DMS114 treated with DMSO at 0.1 percent for 48 hours (cell line): ENCODE measurements at regions not wholly inside any gene's neighbourhood (a gene's known extent, or its start where the extent isn't known, plus 50 kb on each side); places are given as distances from the start of the nearest gene placed in this dataset.

ENCODE experiments used
- DNase-seq: peaks from one replicate; lab custom pipeline; 2025; ENCODE audit not compliant: unreplicated experiment; lab: John Stamatoyannopoulos, UW

DNA sequence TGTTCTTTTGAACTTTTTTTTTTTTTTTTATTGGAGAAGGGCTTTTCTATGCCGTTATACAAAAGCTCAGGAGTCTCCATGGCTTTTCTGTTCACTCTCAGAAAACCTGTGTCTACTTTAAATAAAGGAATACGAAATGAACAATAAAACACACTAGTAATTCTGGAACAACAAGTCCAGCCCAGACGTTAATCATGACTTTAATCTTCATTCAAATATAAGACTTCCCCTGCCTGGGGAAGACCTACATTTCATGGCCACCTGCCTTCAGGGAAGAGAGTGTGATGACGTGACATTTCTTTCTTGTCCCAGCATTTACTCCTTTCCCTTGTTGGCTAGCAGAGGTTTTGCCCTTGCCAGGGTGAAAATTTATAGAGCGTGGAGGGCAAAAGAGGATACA is 564.5 kb downstream of the PDCD6IP start:
- DNase-seq = no peak

DNA sequence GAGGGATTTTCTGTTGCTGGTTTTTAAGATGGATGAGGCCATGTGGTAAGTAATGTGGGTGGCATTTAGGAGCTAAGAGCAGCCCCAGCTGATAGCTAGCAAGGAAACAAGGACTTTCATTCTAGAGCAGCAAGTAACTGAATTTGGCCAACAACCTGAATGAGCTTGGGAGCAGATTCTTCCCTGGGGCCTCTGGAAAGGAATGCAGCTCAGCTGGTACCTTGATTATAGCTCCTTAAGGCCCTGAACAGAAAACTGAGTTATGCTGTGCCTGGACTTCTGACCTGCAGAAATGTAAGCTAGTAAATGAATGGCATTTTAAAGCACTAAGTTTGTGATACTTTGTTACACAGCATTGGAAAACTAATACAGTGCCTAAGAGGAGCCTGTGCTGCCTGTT is 565.5 kb downstream of the PDCD6IP start:
- no peak for DNase-seq

GRCh38 chr3:34364335-34364734 is 565.9 kb downstream of the PDCD6IP start:
- DNase-seq = no peak

- DNase-seq = no peak
Measured at GRCh38 chr3:34365231-34365630, 566.8 kb downstream of the PDCD6IP start.

- DNase-seq = no peak
Measured at GRCh38 chr3:34365771-34366170, 567.3 kb downstream of the PDCD6IP start.

DNA sequence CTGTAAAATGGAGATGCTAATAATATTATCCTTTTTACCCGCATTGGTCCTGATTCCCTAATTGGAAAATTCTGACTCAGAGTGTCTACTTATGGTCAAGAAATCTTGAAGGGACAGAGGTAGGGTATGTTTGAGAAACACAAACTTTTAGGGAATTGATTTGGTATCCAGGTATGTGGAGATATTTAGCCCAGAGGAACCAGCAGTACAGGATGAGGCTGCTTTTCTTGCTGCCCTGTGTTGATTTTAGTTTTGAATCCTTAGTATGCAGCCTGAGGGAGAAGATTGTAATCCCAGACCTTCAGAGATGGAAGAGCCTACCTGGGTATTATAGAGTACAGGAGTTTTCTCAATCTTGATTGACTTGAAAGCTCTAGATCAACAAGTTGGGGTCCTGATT is 569.1 kb downstream of the PDCD6IP start:
- DNase-seq = no peak

GRCh38 chr3:34374521-34374920 is 576.1 kb downstream of the PDCD6IP start:
- DNase-seq = no peak

- no peak for DNase-seq
Measured at GRCh38 chr3:34376691-34377090, 578.3 kb downstream of the PDCD6IP start.

DNA sequence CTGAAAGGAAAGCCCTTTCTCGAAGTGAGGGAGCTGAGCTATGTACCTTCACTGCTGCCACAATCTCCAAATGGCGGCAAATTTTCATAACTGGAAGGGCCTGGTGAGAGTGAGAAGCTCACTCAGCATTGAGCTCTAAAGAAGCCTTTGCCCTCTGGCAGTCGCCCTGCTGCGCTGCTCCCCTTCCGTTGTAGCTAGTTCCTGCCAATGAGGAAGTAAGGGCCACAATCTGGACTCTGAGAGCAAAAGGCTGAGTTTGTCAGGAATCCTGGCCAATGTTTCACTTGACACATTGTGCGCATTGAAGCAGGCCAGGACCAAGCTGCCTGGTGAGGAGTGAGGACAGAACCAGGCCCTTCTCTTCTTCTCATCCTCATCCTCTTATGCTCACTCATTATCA is 579.5 kb downstream of the PDCD6IP start:
- no peak for DNase-seq

- DNase-seq = no peak
Measured at GRCh38 chr3:34381243-34381642, 582.8 kb downstream of the PDCD6IP start.

- no peak for DNase-seq
Measured at GRCh38 chr3:34382859-34383258, 584.4 kb downstream of the PDCD6IP start.

GRCh38 chr3:34386309-34386708 is 587.9 kb downstream of the PDCD6IP start:
- no peak for DNase-seq

GRCh38 chr3:34387826-34388564 is 589.6 kb downstream of the PDCD6IP start:
- no peak for DNase-seq

- no peak for DNase-seq
Measured at GRCh38 chr3:34388830-34389229, 590.4 kb downstream of the PDCD6IP start.

GRCh38 chr3:34394978-34395748 is 596.7 kb downstream of the PDCD6IP start:
- DNase-seq = no peak

DNA sequence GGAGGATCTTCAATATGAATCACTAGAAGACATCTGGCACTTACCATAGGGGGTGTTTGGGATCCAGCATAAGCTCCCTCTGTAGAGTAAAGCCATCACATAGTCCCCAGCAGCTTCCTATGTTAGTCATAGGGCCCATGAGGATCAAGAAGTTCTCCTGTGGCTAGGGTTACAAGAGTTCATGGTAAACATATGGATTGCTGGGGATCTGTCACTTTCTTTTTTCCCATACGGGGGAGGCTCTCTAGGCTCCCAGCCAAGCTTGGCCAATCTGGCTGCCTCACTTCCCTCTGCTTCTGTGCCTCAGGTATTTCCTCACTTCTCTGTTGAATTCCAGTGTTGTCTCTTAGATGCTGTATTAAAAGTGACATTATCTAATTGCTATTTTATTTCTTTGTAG is 597.9 kb downstream of the PDCD6IP start:
- DNase-seq = no peak

- no peak for DNase-seq
Measured at GRCh38 chr3:34396956-34397355, 598.5 kb downstream of the PDCD6IP start.

DNA sequence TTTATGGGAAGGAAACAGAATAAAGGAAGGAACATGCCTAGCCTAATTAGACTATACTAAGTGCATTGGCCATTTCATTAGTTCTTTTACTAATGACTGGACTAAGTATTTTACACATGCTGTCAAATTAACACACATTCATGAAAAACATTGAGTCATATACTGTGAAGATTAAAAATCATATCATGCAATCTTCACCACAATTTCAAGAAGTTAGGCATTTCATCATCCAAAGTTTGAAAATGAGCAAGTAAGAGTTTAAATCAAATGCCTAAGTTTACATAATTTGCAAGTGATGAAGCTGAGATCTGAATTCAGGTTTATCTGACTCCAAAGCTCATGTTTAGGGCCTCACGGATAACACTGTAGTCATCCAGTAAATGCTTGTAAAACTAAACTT is 601.0 kb downstream of the PDCD6IP start:
- DNase-seq = no peak

- DNase-seq = no peak
Measured at GRCh38 chr3:34405159-34405558, 606.7 kb downstream of the PDCD6IP start.

DNA sequence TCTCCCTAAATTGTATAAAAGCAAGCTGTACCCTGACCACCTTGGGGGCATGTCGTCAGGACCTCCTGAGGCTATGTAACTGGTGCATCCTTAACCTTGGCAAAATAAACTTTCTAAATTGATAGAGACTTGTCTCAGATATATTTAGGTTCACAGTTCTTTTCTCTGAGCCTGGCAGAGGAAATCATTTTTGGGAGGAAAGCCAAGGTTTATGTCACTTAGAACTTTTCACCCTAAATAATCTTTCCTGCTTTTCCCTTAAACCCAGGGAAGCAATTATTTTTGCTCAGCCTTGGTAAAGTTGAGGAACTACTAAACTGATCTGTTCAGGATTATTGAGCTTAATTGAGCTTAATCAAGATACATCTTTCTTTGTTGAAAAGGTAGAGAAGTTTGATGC is 608.9 kb downstream of the PDCD6IP start:
- DNase-seq = no peak

GRCh38 chr3:34408088-34408487 is 609.7 kb downstream of the PDCD6IP start:
- DNase-seq = no peak

DNA sequence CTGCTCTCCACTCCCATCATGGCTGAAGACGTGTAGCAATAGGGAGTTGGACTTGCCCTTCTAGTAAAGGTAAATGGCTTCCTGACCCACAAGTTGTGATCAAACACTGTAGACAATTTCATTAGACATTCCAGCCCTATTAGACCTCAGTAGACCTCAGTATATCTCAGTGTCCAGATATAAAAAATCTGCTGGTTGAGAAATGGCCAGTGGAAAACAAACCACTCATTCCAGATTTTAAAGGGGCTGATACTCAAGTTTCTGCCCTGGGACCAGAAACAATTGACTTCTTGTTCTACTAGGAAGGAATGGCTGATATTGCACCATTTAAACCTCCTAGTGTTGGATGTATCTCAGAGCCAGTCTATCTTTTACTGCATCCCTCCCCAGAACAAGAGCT is 613.2 kb downstream of the PDCD6IP start:
- DNase-seq = no peak

DNA sequence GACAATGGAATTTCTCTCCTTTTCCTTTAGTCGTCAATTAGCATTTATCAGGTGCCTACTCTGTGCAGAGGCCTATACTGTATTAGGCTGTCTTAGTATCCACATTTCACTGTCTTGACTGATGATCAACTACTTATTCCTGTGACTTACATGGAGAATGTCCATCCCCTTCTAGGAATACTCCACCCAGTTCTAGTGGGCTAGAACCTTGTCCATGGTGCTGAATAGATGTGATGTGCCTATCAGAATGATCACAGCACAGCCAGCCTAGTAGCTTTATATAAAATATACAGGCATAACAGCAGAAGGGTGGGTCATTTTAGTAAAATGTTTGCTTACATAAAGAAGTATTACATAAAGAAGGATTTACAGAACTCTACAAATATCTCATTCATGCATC is 621.4 kb downstream of the PDCD6IP start:
- DNase-seq = no peak
